HG03439 (cell line): ENCODE measurements at regions not wholly inside any gene's neighbourhood (a gene's known extent, or its start where the extent isn't known, plus 50 kb on each side); places are given as distances from the start of the nearest gene placed in this dataset.
"Not testable (repeated sequence)": the region's sequence is repeated elsewhere in the genome, so short reads cannot be mapped to it uniquely, and the experiment has no call there.

ENCODE experiments used
- ATAC-seq: cut with Tn5 transposase; IDR thresholded peaks from one replicate; pipeline ENCODE4 v1.9.1; 2021; ENCODE audit warnings: mild to moderate bottlenecking, moderate library complexity; ENCODE audit not compliant: unreplicated experiment

GRCh38 chr2:52428224-52428623, 1339.4 kb upstream of the CHAC2 start:
- ATAC-seq, result no peak

- no peak for ATAC-seq
These were observed 1343.9 kb upstream of the CHAC2 start for GRCh38 chr2:52423655-52424054.

GRCh38 chr2:52423111-52423510, 1344.5 kb upstream of the CHAC2 start:
- no peak for ATAC-seq

- ATAC-seq, result no peak
These were observed 1351.3 kb upstream of the CHAC2 start for GRCh38 chr2:52416340-52416739.

- no peak for ATAC-seq
These were observed 1352.9 kb upstream of the CHAC2 start for GRCh38 chr2:52414561-52415295.

- ATAC-seq, result not testable (repeated sequence)
These were observed 1358.1 kb upstream of the CHAC2 start for GRCh38 chr2:52409308-52410118.

GRCh38 chr2:52405980-52406379, 1361.6 kb upstream of the CHAC2 start:
- ATAC-seq, result no peak

- ATAC-seq, result no peak
These were observed 1362.7 kb upstream of the CHAC2 start for GRCh38 chr2:52404866-52405265.

GRCh38 chr2:52404046-52404445, 1363.6 kb upstream of the CHAC2 start:
- no peak for ATAC-seq

GRCh38 chr2:52402128-52402527, 1365.5 kb upstream of the CHAC2 start:
- ATAC-seq, result no peak

GRCh38 chr2:52396836-52397235, 1364.9 kb upstream of the NRXN1 start:
- ATAC-seq, result no peak

GRCh38 chr2:52395912-52396311, 1364.0 kb upstream of the NRXN1 start:
- no peak for ATAC-seq

GRCh38 chr2:52391621-52392020, 1359.7 kb upstream of the NRXN1 start:
- no peak for ATAC-seq

- ATAC-seq, result no peak
These were observed 1358.7 kb upstream of the NRXN1 start for GRCh38 chr2:52390651-52391050.

- ATAC-seq, result no peak
These were observed 1356.1 kb upstream of the NRXN1 start for GRCh38 chr2:52387937-52388590.

- ATAC-seq, result no peak
These were observed 1354.6 kb upstream of the NRXN1 start for GRCh38 chr2:52386433-52387030.

GRCh38 chr2:52383541-52383940, 1351.6 kb upstream of the NRXN1 start:
- no peak for ATAC-seq

GRCh38 chr2:52369178-52369577, 1337.2 kb upstream of the NRXN1 start:
- ATAC-seq, result no peak

GRCh38 chr2:52368141-52368540, 1336.2 kb upstream of the NRXN1 start:
- no peak for ATAC-seq

GRCh38 chr2:52365946-52366345, 1334.0 kb upstream of the NRXN1 start:
- no peak for ATAC-seq

- no peak for ATAC-seq
These were observed 1324.6 kb upstream of the NRXN1 start for GRCh38 chr2:52356556-52356955.
